Suprapubic skin (tissue), 4 donors: ENCODE measurements at regions not wholly inside any gene's neighbourhood (a gene's known extent, or its start where the extent isn't known, plus 50 kb on each side); places are given as distances from the start of the nearest gene placed in this dataset.

ENCODE experiments used
- DNase-seq, 2 donors: peaks; one replicate each; pipeline ENCODE4 v3.0.0-alpha.2; 2019; ENCODE audit warnings: low spot score in 2 of 2
- H3K27ac ChIP-seq: fragments of 200-600 bp; sonication (generic); one replicate; pipeline ENCODE4 v1.5.1; 2019
- H3K27me3 ChIP-seq: fragments of 200-600 bp; sonication (generic); one replicate; pipeline ENCODE4 v1.5.1; 2019
- H3K36me3 ChIP-seq: fragments of 200-600 bp; sonication (generic); one replicate; pipeline ENCODE4 v1.5.1; 2019
- H3K4me1 ChIP-seq: fragments of 200-600 bp; sonication (generic); one replicate; pipeline ENCODE4 v1.5.1; 2019
- H3K4me3 ChIP-seq: fragments of 200-600 bp; sonication (generic); one replicate; pipeline ENCODE4 v1.5.1; 2019; ENCODE audit warnings: mild to moderate bottlenecking
- H3K9me3 ChIP-seq: fragments of 200-600 bp; sonication (generic); one replicate; pipeline ENCODE4 v1.5.1; 2019
- EP300 ChIP-seq: sonication (generic); formaldehyde crosslinking; IDR thresholded peaks from one replicate; pipeline ENCODE4 v1.6.1; 2017; ENCODE audit warnings: antibody characterized with exemption
- POLR2A ChIP-seq, 2 donors: fragments of 450-650 bp; IDR thresholded peaks; one replicate each; pipeline ENCODE4 v1.6.1; 2017; ENCODE audit warnings: antibody characterized with exemption in 2 of 2, mild to moderate bottlenecking in 2 of 2, moderate library complexity in 2 of 2
- POLR2AphosphoS5 ChIP-seq, 3 donors: sonication (generic); formaldehyde crosslinking; IDR thresholded peaks; one replicate each; pipeline ENCODE4 v1.6.1; 2017; ENCODE audit warnings: antibody characterized with exemption in 3 of 3
- WGBS: methylation state at CpG from one replicate; pipeline ENCODE4 v1.1.5; 2018; 5-methylcytosine and 5-hydroxymethylcytosine counted together
- TF ChIP-seq, protein P1 (sequence below), 2 donors: fragments of 200-600 bp in 1 of 2; fragments of 450-650 bp in 1 of 2; sonication (generic) in 1 of 2; IDR thresholded peaks; one replicate each; pipeline ENCODE4 v1.5.1; 2016 to 2019; ENCODE audit warnings: antibody characterized with exemption in 2 of 2, mild to moderate bottlenecking in 1 of 2, moderate library complexity in 1 of 2

DNA sequence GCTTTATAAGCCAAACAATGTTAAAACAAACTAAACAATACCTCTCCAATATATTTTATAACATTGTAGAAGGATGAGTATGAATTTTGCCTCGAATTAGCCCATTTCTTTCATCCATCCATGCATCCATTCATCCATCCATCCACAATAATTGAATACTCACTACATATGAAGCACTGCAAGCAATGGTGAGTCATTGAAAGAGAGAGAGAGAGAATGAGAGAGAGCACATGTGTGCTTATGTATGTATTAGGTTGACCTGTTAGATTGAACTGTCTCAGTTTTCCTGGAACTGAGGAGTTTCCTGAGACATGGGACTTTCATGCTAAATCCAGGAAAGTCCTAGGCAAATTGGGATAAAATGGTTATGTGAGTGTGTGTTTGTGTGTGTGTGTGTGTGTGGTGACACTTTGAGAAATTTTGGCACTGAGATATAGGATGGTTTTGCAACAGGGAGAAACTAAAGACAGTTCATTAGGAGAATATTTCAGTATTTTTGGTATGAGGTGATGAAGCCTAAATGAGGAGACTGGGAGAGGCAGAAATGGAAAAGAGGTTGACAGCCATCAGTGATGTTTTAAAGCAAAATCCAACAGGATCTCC lies 98.4 kb downstream of the C12orf75 start:
- TF ChIP-seq EP300 (no peak), POLR2A (IDR thresholded peaks at IDR 0.05) (no peak), POLR2AphosphoS5 (IDR thresholded peaks at IDR 0.05) (no peak)
- TF ChIP-seq, protein P1, sequence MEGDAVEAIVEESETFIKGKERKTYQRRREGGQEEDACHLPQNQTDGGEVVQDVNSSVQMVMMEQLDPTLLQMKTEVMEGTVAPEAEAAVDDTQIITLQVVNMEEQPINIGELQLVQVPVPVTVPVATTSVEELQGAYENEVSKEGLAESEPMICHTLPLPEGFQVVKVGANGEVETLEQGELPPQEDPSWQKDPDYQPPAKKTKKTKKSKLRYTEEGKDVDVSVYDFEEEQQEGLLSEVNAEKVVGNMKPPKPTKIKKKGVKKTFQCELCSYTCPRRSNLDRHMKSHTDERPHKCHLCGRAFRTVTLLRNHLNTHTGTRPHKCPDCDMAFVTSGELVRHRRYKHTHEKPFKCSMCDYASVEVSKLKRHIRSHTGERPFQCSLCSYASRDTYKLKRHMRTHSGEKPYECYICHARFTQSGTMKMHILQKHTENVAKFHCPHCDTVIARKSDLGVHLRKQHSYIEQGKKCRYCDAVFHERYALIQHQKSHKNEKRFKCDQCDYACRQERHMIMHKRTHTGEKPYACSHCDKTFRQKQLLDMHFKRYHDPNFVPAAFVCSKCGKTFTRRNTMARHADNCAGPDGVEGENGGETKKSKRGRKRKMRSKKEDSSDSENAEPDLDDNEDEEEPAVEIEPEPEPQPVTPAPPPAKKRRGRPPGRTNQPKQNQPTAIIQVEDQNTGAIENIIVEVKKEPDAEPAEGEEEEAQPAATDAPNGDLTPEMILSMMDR (IDR thresholded peaks at IDR 0.05): no peak

DNA sequence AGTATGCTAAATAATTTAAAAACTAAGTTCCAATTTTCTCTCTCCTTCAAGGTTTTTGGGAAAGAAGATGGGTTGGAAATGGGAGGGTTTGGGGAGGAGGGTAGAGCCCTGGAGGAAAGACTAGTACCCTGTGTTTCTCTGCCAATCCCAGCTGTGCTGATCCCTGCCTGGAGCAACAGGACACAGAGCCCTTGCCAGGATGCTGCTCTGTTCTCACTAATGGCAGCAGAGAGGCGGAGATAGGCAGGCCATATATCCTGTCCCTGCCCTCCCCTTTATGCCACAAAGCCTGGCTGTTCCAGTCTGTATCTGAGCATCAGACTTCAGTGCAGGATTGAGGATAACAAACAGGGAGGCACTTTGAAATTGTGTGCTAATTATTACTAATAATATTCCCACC lies 99.0 kb downstream of the C12orf75 start:
- 100% methylated on average over 1 of the region's 1 CpG for WGBS
- no peaks in the 10 kb centered on the region for H3K36me3 ChIP-seq
- no peaks in the 10 kb centered on the region for H3K9me3 ChIP-seq
- H3K4me3 ChIP-seq: no peak overlapping the region
- no peak overlapping the region for H3K27ac ChIP-seq
- TF ChIP-seq, protein P1 (IDR thresholded peaks at IDR 0.05): no peak
- no peak for TF ChIP-seq EP300
- no peaks in the 10 kb centered on the region for H3K27me3 ChIP-seq
- DNase-seq: no peak
- H3K4me1 ChIP-seq: no peaks in the 10 kb centered on the region

More for the DNA sequence above, 98.4 kb downstream of the C12orf75 start:
- Histone ChIP-seq H3K9me3 (no peaks in the 10 kb centered on the region), H3K27ac (no peak overlapping the region), H3K4me3 (no peak overlapping the region), H3K36me3 (no peaks in the 10 kb centered on the region), H3K4me1 (no peaks in the 10 kb centered on the region), H3K27me3 (no peaks in the 10 kb centered on the region)
- WGBS: 87% methylated on average over 1 of the region's 1 CpG
- DNase-seq: no peak

DNA sequence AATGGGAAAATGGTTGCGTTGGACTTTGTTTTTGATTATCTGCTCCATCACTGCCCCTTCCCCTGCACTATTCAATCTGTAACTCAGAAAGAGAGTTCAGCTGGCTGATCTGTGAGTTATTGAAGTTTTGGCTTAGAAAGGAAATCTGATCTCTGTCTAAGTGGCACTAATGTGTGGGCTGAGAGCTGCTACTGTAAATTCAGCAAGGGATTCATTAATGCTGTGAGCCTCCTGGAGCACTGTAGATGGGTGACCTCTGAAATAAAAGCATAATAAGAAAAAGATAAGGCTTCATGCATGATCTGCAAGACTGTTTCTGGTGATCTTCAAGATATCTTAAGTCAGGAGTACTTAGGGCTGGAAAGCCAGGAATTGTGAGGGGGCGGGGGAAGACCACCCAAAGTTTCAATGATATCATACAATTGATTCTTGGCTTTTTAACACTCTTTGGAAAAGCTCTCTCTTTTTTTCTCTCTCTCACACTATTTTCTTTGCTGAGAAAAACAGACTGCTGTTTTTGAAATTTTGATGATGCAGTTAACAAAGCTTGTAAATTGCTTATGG lies 101.1 kb downstream of the C12orf75 start:
- no peaks in the 10 kb centered on the region for H3K9me3 ChIP-seq
- no peaks in the 10 kb centered on the region for H3K36me3 ChIP-seq
- 95% methylated on average over 2 of the region's 2 CpGs for WGBS
- H3K4me1 ChIP-seq: no peaks in the 10 kb centered on the region
- DNase-seq: no peak
- no peak overlapping the region for H3K27ac ChIP-seq
- no peak overlapping the region for H3K4me3 ChIP-seq
- H3K27me3 ChIP-seq: no peaks in the 10 kb centered on the region
- TF ChIP-seq EP300 (no peak), POLR2AphosphoS5 (IDR thresholded peaks at IDR 0.05) (no peak), POLR2A (IDR thresholded peaks at IDR 0.05) (no peak)
- TF ChIP-seq, protein P1 (IDR thresholded peaks at IDR 0.05): no peak

DNA sequence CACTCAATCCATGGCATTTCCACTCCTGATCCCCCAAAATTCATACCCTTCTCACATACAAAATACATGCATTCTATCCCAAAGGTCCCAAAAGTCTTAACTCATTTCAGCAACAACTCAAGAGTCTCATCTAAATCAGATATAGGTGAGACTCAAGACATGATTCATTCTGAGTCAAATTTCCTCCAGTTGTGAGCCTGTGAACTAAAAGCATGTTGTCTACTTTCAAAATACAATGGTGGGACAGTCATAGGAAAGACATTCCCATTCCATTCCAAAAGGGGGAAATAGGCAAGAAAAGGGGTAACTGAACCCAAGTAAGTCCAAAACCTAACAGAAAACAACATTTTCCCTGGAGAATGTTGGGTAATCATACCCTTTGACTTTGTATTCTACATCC lies 103.3 kb downstream of the C12orf75 start:
- H3K4me3 ChIP-seq: no peak overlapping the region
- no peaks in the 10 kb centered on the region for H3K9me3 ChIP-seq
- no peaks in the 10 kb centered on the region for H3K4me1 ChIP-seq
- H3K36me3 ChIP-seq: no peaks in the 10 kb centered on the region
- no peaks in the 10 kb centered on the region for H3K27me3 ChIP-seq
- DNase-seq: no peak
- H3K27ac ChIP-seq: no peak overlapping the region
- no peak for TF ChIP-seq POLR2AphosphoS5 (IDR thresholded peaks at IDR 0.05)
- TF ChIP-seq POLR2A (IDR thresholded peaks at IDR 0.05): no peak
- TF ChIP-seq, protein P1 (IDR thresholded peaks at IDR 0.05): no peak
- no peak for TF ChIP-seq EP300

DNA sequence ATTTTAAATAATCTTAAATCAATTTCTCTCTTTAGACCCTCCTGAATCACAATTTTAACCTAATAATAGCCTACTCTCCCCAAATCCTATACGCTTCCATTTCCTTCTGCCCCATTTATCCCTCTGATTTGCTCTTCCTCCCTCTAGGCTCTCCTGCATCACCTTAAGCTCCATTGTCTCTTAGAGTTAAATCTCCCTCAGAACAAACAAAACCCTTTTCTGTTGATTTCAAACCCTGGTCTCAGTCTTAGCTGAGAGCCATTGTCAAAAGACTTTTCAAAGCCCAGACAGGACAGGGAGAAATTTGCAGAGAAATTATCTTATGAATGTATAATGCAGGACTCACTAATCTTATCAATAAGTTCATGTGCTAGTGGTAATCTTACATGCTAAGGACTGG lies 106.1 kb downstream of the C12orf75 start:
- TF ChIP-seq, protein P1 (IDR thresholded peaks at IDR 0.05): no peak
- TF ChIP-seq EP300 (no peak), POLR2A (IDR thresholded peaks at IDR 0.05) (no peak), POLR2AphosphoS5 (IDR thresholded peaks at IDR 0.05) (no peak)
- Histone ChIP-seq H3K9me3 (no peaks in the 10 kb centered on the region), H3K4me3 (no peak overlapping the region), H3K36me3 (no peaks in the 10 kb centered on the region), H3K27me3 (no peaks in the 10 kb centered on the region), H3K27ac (no peak overlapping the region), H3K4me1 (no peaks in the 10 kb centered on the region)
- WGBS: 94% methylated on average over 1 of the region's 1 CpG
- no peak for DNase-seq
